ENCODE measurements at regions not wholly inside any gene's neighbourhood (a gene's known extent, or its start where the extent isn't known, plus 50 kb on each side); places are given as distances from the start of the nearest gene placed in this dataset.
"Not testable (repeated sequence)": the region's sequence is repeated elsewhere in the genome, so short reads cannot be mapped to it uniquely, and the experiment has no call there.

- ATAC-seq (peak; percentile 99), DNase-seq (peak; percentile 46 to 83 (median 64))
- intact Hi-C loops (cut with DNase I); H3K9me3 ChIP-seq; H3K36me3 ChIP-seq; H3K27ac ChIP-seq: not testable (repeated sequence)
- Histone ChIP-seq H3K27me3 (peaks cover 57 to 81% of the 10 kb centered on the region in 2 donors), H3K4me1 (peaks cover 4 to 10% of the 10 kb centered on the region in 2 donors), H3K4me3 (peak overlapping the region in 1 of 2 donors; percentile 11)
Observed at GRCh38 chr9:97221478-97222355, 85.7 kb upstream of the CCDC180 start.

GRCh38 chr9:97220894-97221477 lies 86.5 kb upstream of the CCDC180 start:
- Histone ChIP-seq H3K4me3 (no peak overlapping the region), H3K27ac (no peak overlapping the region), H3K27me3 (peaks cover 57 to 79% of the 10 kb centered on the region in 2 donors), H3K36me3 (no peaks in the 10 kb centered on the region), H3K4me1 (peaks cover 4 to 10% of the 10 kb centered on the region in 2 donors), H3K9me3 (no peaks in the 10 kb centered on the region)
- intact Hi-C loops (cut with DNase I) = no loop called here
- peak; percentile 19 for ATAC-seq
- DNase-seq = peak in 1 of 4 donors; percentile 74
- no peak for TF ChIP-seq CTCF (IDR thresholded peaks at IDR 0.05)

GRCh38 chr9:97220396-97220795 lies 87.1 kb upstream of the CCDC180 start:
- H3K9me3 ChIP-seq; intact Hi-C loops (cut with DNase I); H3K36me3 ChIP-seq; H3K4me3 ChIP-seq; ATAC-seq; H3K27ac ChIP-seq; DNase-seq: not testable (repeated sequence)
- Histone ChIP-seq H3K4me1 (peaks cover 4 to 10% of the 10 kb centered on the region in 2 donors), H3K27me3 (peaks cover 54 to 75% of the 10 kb centered on the region in 2 donors)

- Histone ChIP-seq H3K27me3 (peaks cover 51 to 75% of the 10 kb centered on the region in 2 donors), H3K4me1 (peaks cover 4 to 10% of the 10 kb centered on the region in 2 donors)
- H3K36me3 ChIP-seq; H3K4me3 ChIP-seq; ATAC-seq; DNase-seq; H3K27ac ChIP-seq; H3K9me3 ChIP-seq; intact Hi-C loops (cut with DNase I): not testable (repeated sequence)
Observed at GRCh38 chr9:97219443-97220140, 87.9 kb upstream of the CCDC180 start.

- ATAC-seq; H3K4me3 ChIP-seq; H3K36me3 ChIP-seq; H3K27ac ChIP-seq; intact Hi-C loops (cut with DNase I); H3K4me1 ChIP-seq; DNase-seq; H3K9me3 ChIP-seq: not testable (repeated sequence)
- H3K27me3 ChIP-seq = peaks cover 9 to 34% of the 10 kb centered on the region in 2 donors
Observed at GRCh38 chr9:97215127-97215526, 92.3 kb upstream of the CCDC180 start.

- H3K4me1 ChIP-seq; H3K36me3 ChIP-seq; H3K4me3 ChIP-seq; H3K9me3 ChIP-seq; H3K27ac ChIP-seq; DNase-seq; intact Hi-C loops (cut with DNase I); ATAC-seq: not testable (repeated sequence)
- H3K27me3 ChIP-seq = peaks cover 3 to 28% of the 10 kb centered on the region in 2 donors
Observed at GRCh38 chr9:97214556-97214955, 92.9 kb upstream of the CCDC180 start.

GRCh38 chr9:97199683-97200082 lies 107.8 kb upstream of the CCDC180 start:
- H3K27me3 ChIP-seq; H3K36me3 ChIP-seq; H3K4me3 ChIP-seq; H3K27ac ChIP-seq; intact Hi-C loops (cut with DNase I); H3K4me1 ChIP-seq: not testable (repeated sequence)
- ATAC-seq = peak; percentile 39
- peaks cover 0 to 13% of the 10 kb centered on the region in 2 donors for H3K9me3 ChIP-seq
- peak in 1 of 4 donors; percentile 45 for DNase-seq

- DNase-seq; H3K4me3 ChIP-seq; H3K27me3 ChIP-seq; H3K36me3 ChIP-seq; H3K9me3 ChIP-seq; ATAC-seq; intact Hi-C loops (cut with DNase I); H3K4me1 ChIP-seq; H3K27ac ChIP-seq: not testable (repeated sequence)
Observed at GRCh38 chr9:97193767-97194166, 113.7 kb upstream of the CCDC180 start.
